GM13977 (cell line): ENCODE measurements at regions not wholly inside any gene's neighbourhood (a gene's known extent, or its start where the extent isn't known, plus 50 kb on each side); places are given as distances from the start of the nearest gene placed in this dataset.

Source experiments
- DNase-seq: peaks from one replicate; pipeline ENCODE4 v3.0.0; 2012; ENCODE audit warnings: low spot score
- CTCF ChIP-seq: IDR thresholded peaks from 2 replicates; pipeline ENCODE4 v1.5.1; 2012; ENCODE audit warnings: mild to moderate bottlenecking, control low read depth; ENCODE audit not compliant: insufficient read depth; ENCODE audit errors: extremely low read depth, missing control alignments
- in situ Hi-C: fragments of 300-500 bp; cut with MboI; formaldehyde crosslinking; loops from one replicate; pipeline ENCODE4 v1.12.0; 2022; ENCODE audit warnings: low sequenced_read_pairs, low pct_unique_long_range_greater_than_20kb, mixed read lengths, inconsistent platforms; ENCODE audit not compliant: unreplicated experiment

GRCh38 chr2:16315908-16316307, 349.7 kb downstream of the CYRIA start:
- DNase-seq = no peak
- in situ Hi-C loops = no loop called here
- TF ChIP-seq CTCF = no peak

DNA sequence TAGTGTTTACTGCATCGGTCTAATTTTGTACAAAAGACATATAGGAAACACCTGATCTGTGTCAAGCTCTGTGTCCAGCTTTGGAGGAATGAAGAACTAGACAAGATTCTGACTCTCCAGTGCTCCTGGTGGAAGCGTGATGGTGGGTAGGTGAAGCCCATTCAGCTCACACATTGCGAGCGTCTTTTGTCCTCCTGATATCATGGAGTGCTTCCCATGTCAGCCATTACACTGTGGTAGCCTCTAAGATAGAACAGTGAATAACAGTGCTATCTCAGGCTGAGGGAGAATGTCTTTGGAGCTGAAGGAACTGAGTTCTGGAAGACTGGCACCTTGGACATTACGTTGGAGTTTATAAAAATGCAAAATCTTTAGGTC, 350.2 kb downstream of the CYRIA start:
- TF ChIP-seq CTCF = no peak
- DNase-seq = no peak
- in situ Hi-C loops = no loop called here

- DNase-seq = no peak
- no peak for TF ChIP-seq CTCF
- in situ Hi-C loops = no loop called here
Observed at GRCh38 chr2:16314691-16315457, 350.8 kb downstream of the CYRIA start.

DNA sequence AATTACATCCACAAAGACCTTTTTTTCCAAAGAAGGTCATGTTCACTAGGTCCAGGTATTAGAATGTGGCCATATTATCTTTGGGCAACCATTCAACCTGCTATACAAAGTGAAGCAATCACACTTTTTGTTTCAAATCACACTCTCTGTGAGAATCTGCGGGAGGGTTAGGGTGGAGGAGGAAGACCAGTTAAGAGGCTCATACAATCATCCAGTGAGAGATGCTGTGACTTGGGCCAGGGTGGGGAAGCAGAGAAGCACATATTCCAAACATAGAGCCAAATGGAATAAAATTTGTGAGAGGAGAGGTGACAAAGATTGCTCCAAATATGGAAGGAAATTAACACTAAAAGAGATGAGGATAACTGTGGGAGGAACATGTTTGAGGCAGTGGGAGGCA, 351.6 kb downstream of the CYRIA start:
- DNase-seq = no peak
- in situ Hi-C loops = no loop called here
- no peak for TF ChIP-seq CTCF

GRCh38 chr2:16313235-16313975, 352.2 kb downstream of the CYRIA start:
- no peak for TF ChIP-seq CTCF
- in situ Hi-C loops = no loop called here
- no peak for DNase-seq

DNA sequence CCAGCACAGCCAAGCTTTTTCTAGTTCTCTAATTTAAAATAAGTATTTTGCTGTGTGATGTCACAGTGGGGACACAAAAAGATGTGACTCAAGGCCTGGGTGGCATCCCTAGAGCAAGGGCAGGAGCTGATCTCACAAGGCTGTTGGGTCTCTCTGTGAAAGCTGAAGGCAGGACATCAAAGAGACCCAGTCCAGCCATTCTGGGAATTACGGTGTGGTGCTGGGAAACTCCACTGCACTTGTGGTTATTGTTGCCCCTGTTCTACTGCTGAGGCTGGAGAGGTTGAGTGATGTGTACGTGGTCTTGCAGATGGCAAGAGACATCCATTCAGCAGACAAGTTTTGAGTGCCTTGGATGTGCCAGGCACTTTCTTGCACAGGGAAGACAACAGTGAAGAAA, 352.9 kb downstream of the CYRIA start:
- no peak for DNase-seq
- in situ Hi-C loops = no loop called here
- no peak for TF ChIP-seq CTCF
